HG02885 (cell line): ENCODE measurements at regions not wholly inside any gene's neighbourhood (a gene's known extent, or its start where the extent isn't known, plus 50 kb on each side); places are given as distances from the start of the nearest gene placed in this dataset.
"Not testable (repeated sequence)": the region's sequence is repeated elsewhere in the genome, so short reads cannot be mapped to it uniquely, and the experiment has no call there.

Source experiments
- ATAC-seq: cut with Tn5 transposase; IDR thresholded peaks from one replicate; pipeline ENCODE4 v1.9.1; 2021; ENCODE audit warnings: mild to moderate bottlenecking; ENCODE audit not compliant: unreplicated experiment, poor library complexity

- ATAC-seq, result no peak
Measured at GRCh38 chr6:51203504-51203903, 384.8 kb downstream of the TFAP2B start.

GRCh38 chr6:51206686-51207085 is 388.0 kb downstream of the TFAP2B start:
- ATAC-seq, result not testable (repeated sequence)

- no peak for ATAC-seq
Measured at GRCh38 chr6:51209651-51210050, 391.0 kb downstream of the TFAP2B start.

- no peak for ATAC-seq
Measured at GRCh38 chr6:51213811-51214210, 395.1 kb downstream of the TFAP2B start.

GRCh38 chr6:51214442-51214841 is 395.8 kb downstream of the TFAP2B start:
- no peak for ATAC-seq

DNA sequence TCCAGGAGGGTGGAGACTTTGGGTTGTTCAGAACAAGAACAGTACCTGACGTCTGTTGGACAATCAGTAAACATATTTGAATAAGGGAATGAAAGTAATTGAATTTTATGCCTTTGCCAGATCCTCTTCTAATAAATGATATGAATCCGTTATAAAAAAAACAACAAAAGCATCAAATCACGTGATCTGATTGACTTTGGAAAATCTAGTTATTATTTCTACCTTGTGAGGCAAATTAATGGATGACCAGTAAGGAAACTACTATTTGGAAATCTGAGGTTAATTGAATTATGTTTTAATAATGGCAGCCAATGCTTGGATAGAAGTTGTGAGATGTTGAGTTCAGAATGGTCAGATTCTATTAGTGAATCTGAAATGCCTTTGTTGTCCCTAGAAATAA is 399.5 kb downstream of the TFAP2B start:
- no peak for ATAC-seq

DNA sequence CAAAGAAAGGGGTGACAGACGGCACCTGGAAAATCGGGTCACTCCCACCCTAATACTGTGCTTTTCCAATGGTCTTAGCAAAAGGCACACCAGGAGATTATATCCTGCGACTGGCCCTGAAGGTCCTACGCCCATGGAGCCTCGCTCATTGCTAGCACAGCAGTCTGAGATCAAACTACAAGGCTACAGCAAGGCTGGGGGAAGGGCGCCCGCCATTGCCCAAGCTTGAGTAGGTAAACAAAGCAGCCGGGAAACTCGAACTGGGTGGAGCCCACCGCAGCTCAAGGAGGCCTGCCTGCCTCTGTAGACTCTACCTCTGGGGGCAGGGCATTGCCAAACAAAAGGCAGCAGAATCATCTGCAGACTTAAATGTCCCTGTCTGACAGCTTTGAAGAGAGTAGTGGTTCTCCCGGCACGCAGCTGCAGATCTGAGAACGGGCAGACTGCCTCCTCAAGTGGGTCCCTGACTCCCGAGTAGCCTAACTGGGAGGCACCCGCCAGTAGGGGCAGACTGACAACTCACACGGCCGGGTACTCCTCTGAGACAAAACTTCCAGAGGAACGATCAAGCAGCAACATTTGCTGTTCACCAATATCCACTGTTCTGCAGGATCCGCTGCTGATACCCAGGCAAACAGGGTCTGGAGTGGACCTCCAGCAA is 406.0 kb downstream of the TFAP2B start:
- ATAC-seq, result not testable (repeated sequence)

GRCh38 chr6:51241376-51241775 is 422.7 kb downstream of the TFAP2B start:
- ATAC-seq, result no peak

- ATAC-seq, result no peak
Measured at GRCh38 chr6:51249798-51250197, 431.1 kb downstream of the TFAP2B start.

DNA sequence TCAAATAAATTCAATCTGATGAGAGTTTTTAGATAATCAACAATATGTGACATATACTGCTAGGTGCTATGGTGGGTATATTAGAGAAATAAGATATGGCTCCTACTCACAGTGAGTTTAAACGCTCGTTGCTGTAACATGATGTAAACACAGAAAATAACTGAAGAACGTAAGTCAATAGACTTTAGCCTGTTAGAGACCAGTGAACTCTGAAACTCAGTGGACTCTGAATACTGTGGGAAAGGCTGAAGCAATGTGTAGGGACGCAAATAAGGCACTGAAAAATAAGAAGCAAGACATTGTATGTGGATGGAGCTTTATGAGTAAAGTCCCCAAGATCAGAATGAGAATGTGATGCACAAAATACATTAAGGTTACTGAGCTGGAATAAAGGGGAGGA is 431.6 kb downstream of the TFAP2B start:
- ATAC-seq, result no peak

DNA sequence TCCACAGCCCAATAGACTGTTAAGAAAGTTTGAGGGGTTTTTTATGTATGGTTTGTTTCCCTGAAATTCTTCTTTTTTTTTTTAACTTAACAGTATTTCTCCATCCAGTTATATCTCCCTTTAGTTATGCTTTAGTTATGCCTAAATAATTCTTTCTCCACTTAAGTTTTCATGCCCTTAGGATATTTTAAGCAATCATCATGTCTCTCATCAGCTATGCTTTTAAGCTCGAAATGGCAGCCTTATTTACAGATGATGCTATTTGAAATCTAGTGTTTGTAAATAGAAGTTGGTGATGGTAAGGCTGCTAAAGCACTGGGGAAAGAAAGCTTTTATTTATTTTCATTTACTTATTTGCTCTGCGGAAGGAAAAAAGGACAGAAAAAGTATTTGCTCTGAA is 439.3 kb downstream of the TFAP2B start:
- ATAC-seq, result no peak

DNA sequence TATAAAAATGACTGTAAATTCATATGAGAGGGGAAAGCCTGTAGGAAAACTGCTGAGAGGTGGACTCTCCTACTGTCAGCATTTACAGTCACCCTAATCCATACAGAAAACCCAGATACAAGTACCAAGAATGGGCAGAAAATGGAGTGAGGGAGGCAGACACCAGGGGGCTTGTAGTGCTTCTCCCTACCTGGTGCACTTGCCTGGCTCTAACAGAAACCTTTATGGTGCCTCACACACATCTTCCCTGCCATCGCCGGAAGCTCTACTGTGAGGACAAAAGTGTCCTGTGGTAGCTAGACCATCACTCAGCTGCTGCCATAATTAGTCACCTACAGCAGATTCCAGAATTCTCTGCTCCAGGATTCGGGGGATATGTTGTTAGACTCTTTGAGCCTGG is 441.3 kb downstream of the TFAP2B start:
- ATAC-seq, result no peak

DNA sequence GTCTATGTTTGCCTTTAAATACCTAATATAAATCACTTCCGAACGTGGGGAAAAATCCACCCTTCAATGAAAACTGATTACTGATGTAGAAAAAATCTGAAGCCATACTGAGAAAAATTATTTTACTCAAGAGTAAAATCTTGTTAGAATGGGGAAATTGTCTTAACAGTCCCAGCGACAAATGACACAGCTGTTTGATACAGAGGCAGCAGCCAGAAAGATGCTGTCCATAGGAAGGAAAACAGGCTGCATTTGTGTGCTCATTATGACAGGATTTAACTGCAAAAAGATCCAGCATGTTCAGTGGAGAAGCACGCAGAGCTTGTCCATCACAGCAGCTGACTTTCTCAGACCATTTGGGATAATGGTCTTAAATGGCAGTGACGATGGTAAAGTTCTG is 443.0 kb downstream of the TFAP2B start:
- ATAC-seq, result no peak

GRCh38 chr6:51265426-51265825 is 446.8 kb downstream of the TFAP2B start:
- ATAC-seq, result no peak

GRCh38 chr6:51266604-51267003 is 447.9 kb downstream of the TFAP2B start:
- no peak for ATAC-seq

DNA sequence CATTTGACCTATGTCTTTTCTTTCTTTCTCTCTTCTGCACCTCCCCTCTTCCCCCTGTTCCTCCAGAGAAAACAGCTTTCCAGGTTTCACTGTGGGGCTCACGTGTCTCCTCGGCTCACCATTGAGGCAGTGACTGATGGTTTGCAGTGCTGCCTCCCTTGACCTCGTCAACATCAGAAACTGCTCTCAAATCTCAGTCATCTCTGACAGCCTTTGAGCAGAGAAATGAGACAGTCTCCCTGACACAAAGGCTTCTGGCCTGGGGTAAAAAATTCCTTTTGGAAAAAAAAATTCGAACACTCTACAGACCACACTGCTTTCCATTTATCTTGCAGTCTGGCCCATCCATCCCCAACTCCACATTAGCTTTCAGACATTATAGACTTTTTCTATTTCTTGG is 450.0 kb downstream of the TFAP2B start:
- ATAC-seq, result no peak

DNA sequence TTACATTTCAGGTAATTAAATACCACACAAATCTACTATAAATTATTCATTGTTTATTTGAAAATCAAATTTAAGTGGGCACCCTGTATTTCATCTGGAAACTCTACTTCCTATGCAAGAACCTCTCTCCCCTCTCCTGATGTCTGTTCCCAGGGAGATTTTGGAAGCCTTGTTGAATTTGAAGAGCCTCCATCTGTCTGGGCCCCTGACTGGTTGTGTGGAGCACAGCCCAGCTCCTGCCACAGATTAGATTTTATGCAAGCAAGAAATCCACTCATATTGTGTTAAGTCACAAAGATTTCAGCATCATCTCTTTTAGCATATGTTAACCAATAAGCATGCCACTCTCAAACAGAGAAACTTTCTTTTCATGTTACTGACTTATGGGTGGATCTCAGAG is 451.2 kb downstream of the TFAP2B start:
- ATAC-seq, result no peak

DNA sequence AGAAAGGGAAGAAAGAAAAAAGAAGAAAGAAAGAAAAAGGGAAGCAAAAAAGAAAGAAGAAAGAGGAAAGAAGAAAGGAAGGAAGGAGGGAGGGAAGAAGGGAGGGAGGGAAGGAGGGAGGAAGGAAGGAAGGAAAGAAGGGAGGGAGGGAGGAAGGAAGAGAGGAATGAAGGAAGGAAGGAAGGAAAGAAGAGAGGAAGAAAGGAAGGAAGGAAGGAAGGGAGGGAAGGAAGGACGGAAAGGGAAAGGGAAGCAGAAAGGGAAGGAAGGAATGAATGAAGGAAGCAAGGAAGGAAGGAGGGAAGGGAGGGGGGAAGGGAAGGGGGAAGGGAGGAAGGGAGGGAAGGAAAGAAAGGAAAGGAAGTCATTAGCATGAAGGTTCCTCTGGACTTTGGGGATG is 452.9 kb downstream of the TFAP2B start:
- no peak for ATAC-seq

GRCh38 chr6:51273228-51273961 is 454.7 kb downstream of the TFAP2B start:
- ATAC-seq, result no peak

GRCh38 chr6:51277474-51277873 is 458.8 kb downstream of the TFAP2B start:
- no peak for ATAC-seq

DNA sequence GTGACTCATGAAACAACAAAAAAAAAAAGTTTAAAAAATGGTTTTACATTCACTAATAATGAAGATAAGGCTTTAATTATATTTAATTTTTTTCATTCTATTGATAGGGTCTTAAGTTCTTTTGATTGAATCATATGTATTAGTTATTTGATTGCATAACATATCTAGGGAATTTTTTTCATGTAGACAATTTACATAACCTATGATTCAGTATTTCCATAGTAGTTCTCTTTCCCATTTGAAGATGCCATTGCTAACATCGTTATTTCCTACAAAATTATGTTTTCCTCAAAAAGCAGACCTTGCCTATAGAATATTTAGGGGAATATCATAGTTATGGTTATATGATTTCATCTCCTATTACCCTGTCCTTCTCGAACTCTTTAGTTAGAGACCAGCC is 463.4 kb downstream of the TFAP2B start:
- ATAC-seq, result no peak

DNA sequence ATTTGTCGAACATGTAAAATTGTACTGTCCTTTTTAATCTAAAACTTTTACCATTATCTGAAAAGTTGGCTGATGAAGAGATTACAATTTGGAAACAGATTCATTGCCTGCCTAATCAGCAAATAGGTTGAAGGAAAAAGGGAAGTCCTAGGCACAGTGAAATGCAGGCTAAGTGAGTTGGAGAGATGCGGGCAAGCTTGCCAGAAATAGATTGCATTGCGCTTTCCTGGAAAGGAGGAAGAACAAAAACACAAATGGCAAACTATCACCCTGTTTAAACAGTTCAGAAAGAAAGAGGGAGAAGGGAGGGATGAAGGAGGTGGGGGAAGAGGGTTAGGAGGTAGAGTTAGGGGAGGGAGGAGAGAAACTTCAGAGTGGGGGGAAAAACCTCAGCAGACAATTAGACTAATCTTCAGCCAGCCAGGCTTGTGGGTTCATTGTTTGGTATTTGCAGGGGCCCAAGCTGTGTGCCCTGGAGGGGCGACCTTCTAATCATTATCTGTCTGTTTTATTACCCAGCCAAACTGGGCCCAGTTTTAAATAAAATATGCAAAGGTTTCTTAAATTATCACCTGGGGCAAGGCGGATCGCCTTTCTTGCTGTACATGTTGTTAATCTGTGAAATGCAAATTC is 465.2 kb downstream of the TFAP2B start:
- ATAC-seq, result no peak
